Endothelial cell of umbilical vein (primary cell): ENCODE measurements at regions not wholly inside any gene's neighbourhood (a gene's known extent, or its start where the extent isn't known, plus 50 kb on each side); places are given as distances from the start of the nearest gene placed in this dataset.

Source experiments
- CTCF ChIP-seq, 2 donors: IDR thresholded peaks; 1 replicate in 1 of 2; 2 replicates in 1 of 2; pipeline ENCODE4 v1.5.1; 2011; ENCODE audit warnings: low read length in 2 of 2, mild to moderate bottlenecking in 2 of 2, moderate library complexity in 2 of 2, control low read depth in 1 of 2, inconsistent platforms in 1 of 2, low read depth in 1 of 2; ENCODE audit not compliant: insufficient read depth in 1 of 2; ENCODE audit errors: extremely low read depth in 1 of 2
- EZH2 ChIP-seq: IDR thresholded peaks from 2 replicates; pipeline ENCODE4 v1.6.1; 2012; ENCODE audit warnings: borderline replicate concordance, low read depth, mild to moderate bottlenecking, moderate library complexity, low read length, inconsistent platforms; ENCODE audit not compliant: severe bottlenecking
- FOS ChIP-seq: IDR thresholded peaks from 2 replicates; pipeline ENCODE4 v1.6.1; 2011; ENCODE audit warnings: mild to moderate bottlenecking, low read length, moderate library complexity, borderline replicate concordance; ENCODE audit not compliant: insufficient read depth
- GATA2 ChIP-seq: IDR thresholded peaks from 2 replicates; pipeline ENCODE4 v1.7.0; 2011; ENCODE audit warnings: low read depth, mild to moderate bottlenecking, moderate library complexity, mixed read lengths, low read length; ENCODE audit not compliant: insufficient read length, insufficient read depth
- JUN ChIP-seq: IDR thresholded peaks from 2 replicates; pipeline ENCODE4 v1.6.1; 2011; ENCODE audit warnings: borderline replicate concordance, low read depth; ENCODE audit not compliant: insufficient read length, insufficient read depth
- MYC ChIP-seq: IDR thresholded peaks from one replicate; pipeline ENCODE4 v1.6.1; 2011; ENCODE audit warnings: mild to moderate bottlenecking, low read depth, low read length
- POLR2A ChIP-seq: IDR thresholded peaks from 2 replicates; pipeline ENCODE4 v1.6.1; 2012; ENCODE audit warnings: low read depth, mild to moderate bottlenecking, control low read depth, low read length
- POLR2AphosphoS5 ChIP-seq: IDR thresholded peaks from 2 replicates; pipeline ENCODE4 v1.6.1; 2012; ENCODE audit warnings: low read depth, mild to moderate bottlenecking, control low read depth, low read length, moderate library complexity; ENCODE audit not compliant: insufficient read depth

GRCh38 chr11:70872299-70872698 lies 380.1 kb downstream of the SHANK2 start:
- TF ChIP-seq CTCF (IDR thresholded peaks at IDR 0.05; ENCODE audit: extremely low read depth in 1 of 2, insufficient read depth in 1 of 2, low read depth in 1 of 2, low read length in 2 of 2) = no peak
- TF ChIP-seq EZH2 = no peak
- TF ChIP-seq FOS = no peak
- no peak for TF ChIP-seq POLR2AphosphoS5
- TF ChIP-seq JUN = no peak
- TF ChIP-seq MYC = no peak
- TF ChIP-seq POLR2A = no peak
- no peak for TF ChIP-seq GATA2
